Erythroblast (primary cell): ENCODE measurements at regions not wholly inside any gene's neighbourhood (a gene's known extent, or its start where the extent isn't known, plus 50 kb on each side); places are given as distances from the start of the nearest gene placed in this dataset.

Experiments
- GATA1 ChIP-seq: IDR thresholded peaks from 2 replicates; pipeline ENCODE4 v1.6.1; 2011; ENCODE audit warnings: low read depth, mild to moderate bottlenecking, control low read depth, low read length, moderate library complexity
- POLR2A ChIP-seq: IDR thresholded peaks from 2 replicates; pipeline ENCODE4 v1.6.1; 2011; ENCODE audit warnings: mild to moderate bottlenecking, low read length

GRCh38 chr6:82651845-82652335 lies 288.3 kb downstream of the TPBG start:
- TF ChIP-seq POLR2A: no peak
- TF ChIP-seq GATA1: no peak
